ENCODE measurements at regions not wholly inside any gene's neighbourhood (a gene's known extent, or its start where the extent isn't known, plus 50 kb on each side); places are given as distances from the start of the nearest gene placed in this dataset.

- intact Hi-C loops (cut with micrococcal nuclease) = loop anchor here (10.0 kb wide), 1 partner anchor 797 kb away; no protein-coding TSS in a partner anchor
Observed at GRCh38 chrX:64097891-64098290, 107.6 kb downstream of the AMER1 start.

GRCh38 chrX:64093761-64094160 is 111.7 kb downstream of the AMER1 start:
- intact Hi-C loops (cut with micrococcal nuclease) = loop anchor here (10.0 kb wide), 1 partner anchor 801 kb away; no protein-coding TSS in a partner anchor

Data from T-helper 1 cell treated with Interleukin-12 subunit alpha and Interleukin-12 subunit beta and Interleukin-4 antibody, amounts not matched to agents 30 ng/mL and 1 ng/mL, for 36 hours (primary cell).